ENCODE measurements at regions not wholly inside any gene's neighbourhood (a gene's known extent, or its start where the extent isn't known, plus 50 kb on each side); places are given as distances from the start of the nearest gene placed in this dataset.
"Not testable (repeated sequence)": the region's sequence is repeated elsewhere in the genome, so short reads cannot be mapped to it uniquely, and the experiment has no call there.

DNA sequence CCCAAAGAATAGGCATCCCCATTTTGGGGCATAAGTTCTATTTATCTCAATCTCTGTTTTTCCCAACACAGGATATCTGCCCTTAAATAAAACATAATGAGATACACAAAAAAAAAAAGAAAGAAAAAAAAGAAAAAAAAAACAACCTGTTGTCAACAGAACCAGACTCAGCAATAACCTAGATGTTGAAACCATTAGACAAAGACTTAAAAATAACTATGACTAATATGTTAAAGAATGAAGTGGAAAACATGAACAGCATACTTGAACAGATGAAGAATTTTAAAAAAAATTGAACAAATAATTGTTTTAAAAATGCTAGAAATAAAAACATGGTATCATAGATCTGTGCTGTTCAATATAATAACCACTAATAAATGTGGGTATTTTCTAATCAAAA is 93.4 kb upstream of the RXFP1 start:
- Histone ChIP-seq H3K36me3 (no peaks in the 10 kb centered on the region), H3K9me3 (replicated peaks) (no peaks in the 10 kb centered on the region), H3K27ac (no peak overlapping the region), H3K4me3 (no peak overlapping the region), H3K27me3 (replicated peaks) (no peaks in the 10 kb centered on the region; the same call in none of the 2 replicates), H3K4me1 (replicated peaks) (peaks cover 5% of the 10 kb centered on the region)
- peak in 1 of 2 experiments; percentile 26 for DNase-seq (ENCODE audit: low read depth in 1 of 2, low spot score in 2 of 2)

DNA sequence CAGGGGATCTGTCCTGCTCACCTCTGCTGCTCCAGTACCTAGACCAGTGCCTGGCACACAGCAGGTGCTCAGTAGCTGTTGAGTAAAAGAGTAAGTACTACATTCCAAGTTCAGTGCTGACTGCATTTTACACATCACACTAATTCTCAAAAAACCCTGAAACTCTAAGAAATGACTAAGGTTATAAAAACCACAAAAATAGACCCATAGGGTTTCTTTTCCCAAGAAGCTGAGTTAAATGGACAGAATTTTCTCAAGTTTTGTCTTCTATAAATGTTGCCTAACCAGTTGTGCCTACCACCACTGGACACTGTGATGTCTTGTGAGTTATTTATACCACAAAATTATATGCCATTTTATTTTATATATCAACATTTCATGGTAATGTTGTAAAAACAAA is 78.9 kb upstream of the RXFP1 start:
- no peak overlapping the region for H3K4me3 ChIP-seq
- H3K9me3 ChIP-seq (replicated peaks) = 0 out of 2 replicates have a peak, but pooled peaks cover 4% of the 10 kb centered on the region
- H3K27ac ChIP-seq = no peak overlapping the region
- H3K27me3 ChIP-seq (replicated peaks) = peaks cover 5% of the 10 kb centered on the region; the same call in 1 of the 2 replicates
- H3K36me3 ChIP-seq = no peaks in the 10 kb centered on the region
- DNase-seq (ENCODE audit: low read depth in 1 of 2, low spot score in 2 of 2) = no peak
- no peaks in the 10 kb centered on the region for H3K4me1 ChIP-seq (replicated peaks)

DNA sequence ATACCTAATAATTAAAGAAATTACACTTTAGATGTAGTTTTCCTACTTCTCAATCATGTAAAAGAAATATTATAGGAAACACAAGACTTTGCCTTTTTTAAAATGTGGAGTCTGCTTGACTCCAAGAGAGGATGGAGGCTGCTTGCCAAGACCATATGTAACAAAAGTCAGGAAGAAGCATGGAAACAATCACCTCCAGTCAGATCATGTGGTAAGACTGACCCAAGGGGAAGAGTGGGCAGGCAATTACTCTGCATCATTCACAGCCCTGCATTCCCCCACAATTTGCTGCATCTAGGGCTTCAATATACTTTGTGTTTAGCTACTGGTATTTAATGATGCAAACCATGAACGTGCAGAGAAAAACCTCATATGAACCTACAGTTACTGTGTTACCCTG is 78.0 kb upstream of the RXFP1 start:
- Histone ChIP-seq H3K36me3 (no peaks in the 10 kb centered on the region), H3K4me1 (replicated peaks) (no peaks in the 10 kb centered on the region), H3K9me3 (replicated peaks) (0 out of 2 replicates have a peak, but pooled peaks cover 4% of the 10 kb centered on the region), H3K27ac (no peak overlapping the region), H3K27me3 (replicated peaks) (peaks cover 5% of the 10 kb centered on the region; the same call in 1 of the 2 replicates), H3K4me3 (no peak overlapping the region)
- DNase-seq (ENCODE audit: low read depth in 1 of 2, low spot score in 2 of 2) = no peak

DNA sequence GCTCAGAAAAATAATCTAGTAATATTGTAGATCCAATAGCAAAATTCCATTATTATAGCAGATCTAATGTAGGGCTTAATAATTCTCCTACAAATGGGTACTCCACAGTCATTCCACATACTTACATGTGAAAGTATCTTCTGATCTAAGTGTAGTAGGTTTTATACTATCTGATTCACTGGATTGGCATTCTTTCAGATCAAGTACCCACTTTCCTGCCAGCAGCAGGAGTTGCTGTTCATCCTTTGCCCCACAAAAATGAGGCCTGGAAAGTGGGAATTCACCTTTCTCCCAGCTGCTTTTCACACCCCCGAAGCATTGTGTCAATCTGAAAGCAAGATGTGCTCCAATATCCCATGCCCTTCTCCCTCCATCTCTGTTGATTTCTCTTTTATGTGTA is 77.1 kb upstream of the RXFP1 start:
- no peak overlapping the region for H3K27ac ChIP-seq
- 0 out of 2 replicates have a peak, but pooled peaks cover 2% of the 10 kb centered on the region for H3K9me3 ChIP-seq (replicated peaks)
- no peaks in the 10 kb centered on the region for H3K4me1 ChIP-seq (replicated peaks)
- DNase-seq (ENCODE audit: low read depth in 1 of 2, low spot score in 2 of 2) = no peak
- peaks cover 5% of the 10 kb centered on the region; the same call in 1 of the 2 replicates for H3K27me3 ChIP-seq (replicated peaks)
- no peak overlapping the region for H3K4me3 ChIP-seq
- no peaks in the 10 kb centered on the region for H3K36me3 ChIP-seq

DNA sequence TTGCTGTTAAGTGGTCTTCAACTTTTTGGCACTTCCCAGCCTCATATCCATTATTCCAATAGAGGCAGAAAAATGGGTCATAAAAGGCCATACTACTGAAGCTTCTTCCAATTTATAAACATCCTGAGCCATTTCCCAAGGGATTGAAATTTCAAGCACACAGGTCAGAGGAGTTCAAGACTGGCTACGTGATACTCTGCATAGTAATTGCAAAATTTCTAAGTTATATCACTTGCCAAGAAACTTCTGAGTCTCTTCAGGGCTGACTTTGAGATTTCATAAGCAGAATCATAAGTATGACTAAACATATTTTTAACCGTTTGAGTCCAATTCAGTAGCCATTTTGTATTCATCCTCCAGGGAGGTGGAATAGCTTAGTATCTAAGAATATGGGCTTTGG is 75.6 kb upstream of the RXFP1 start:
- DNase-seq (ENCODE audit: low read depth in 1 of 2, low spot score in 2 of 2) = no peak
- no peak overlapping the region for H3K27ac ChIP-seq
- no peaks in the 10 kb centered on the region for H3K4me1 ChIP-seq (replicated peaks)
- H3K9me3 ChIP-seq (replicated peaks) = no peaks in the 10 kb centered on the region
- peaks cover 5% of the 10 kb centered on the region; the same call in 1 of the 2 replicates for H3K27me3 ChIP-seq (replicated peaks)
- no peak overlapping the region for H3K4me3 ChIP-seq
- H3K36me3 ChIP-seq = no peaks in the 10 kb centered on the region

DNA sequence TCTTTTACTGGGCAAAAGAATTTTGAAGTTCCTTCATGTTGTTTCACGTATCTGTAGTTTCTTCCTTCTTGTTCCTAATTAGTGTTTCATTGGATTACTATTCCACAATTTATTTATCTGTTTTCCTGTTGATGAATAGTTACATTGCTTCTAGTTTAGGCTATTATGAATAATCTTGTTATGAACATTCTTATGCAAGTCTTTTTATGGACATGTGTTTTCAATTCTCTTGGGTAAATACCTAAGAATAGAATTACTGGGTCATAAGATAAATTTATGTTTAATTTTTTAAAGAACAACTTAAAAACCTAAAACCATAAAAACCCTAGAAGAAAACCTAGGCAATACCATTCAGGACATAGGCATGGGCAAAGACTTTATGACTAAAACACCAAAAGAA is 70.9 kb upstream of the RXFP1 start:
- DNase-seq (ENCODE audit: low read depth in 1 of 2, low spot score in 2 of 2) = no peak
- Histone ChIP-seq H3K4me3 (no peak overlapping the region), H3K4me1 (replicated peaks) (no peaks in the 10 kb centered on the region), H3K9me3 (replicated peaks) (no peaks in the 10 kb centered on the region), H3K36me3 (no peaks in the 10 kb centered on the region), H3K27ac (no peak overlapping the region), H3K27me3 (replicated peaks) (0 out of 2 replicates have a peak, but pooled peaks cover 2% of the 10 kb centered on the region)

DNA sequence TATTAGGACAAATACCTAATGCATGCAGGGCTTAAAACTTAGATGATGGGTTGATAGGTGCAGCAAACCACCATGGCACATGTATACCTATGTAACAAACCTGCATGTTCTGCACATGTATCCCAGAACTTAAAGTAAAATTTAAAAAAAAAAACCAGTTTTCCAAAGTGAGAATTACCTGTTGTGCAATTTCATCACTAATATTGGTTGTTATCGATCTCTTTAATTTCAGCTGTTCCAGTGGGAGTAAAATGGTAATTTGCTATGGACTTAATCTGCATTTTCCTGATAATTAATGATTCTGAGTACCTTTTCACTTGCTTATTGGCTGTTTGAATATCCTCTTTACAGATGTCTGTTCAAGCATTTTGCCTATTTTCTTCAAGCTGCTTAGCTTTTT is 69.6 kb upstream of the RXFP1 start:
- not testable (repeated sequence) for H3K4me1 ChIP-seq (replicated peaks); DNase-seq (ENCODE audit: low read depth in 1 of 2, low spot score in 2 of 2); H3K36me3 ChIP-seq; H3K4me3 ChIP-seq; H3K9me3 ChIP-seq (replicated peaks); H3K27ac ChIP-seq; H3K27me3 ChIP-seq (replicated peaks)

DNA sequence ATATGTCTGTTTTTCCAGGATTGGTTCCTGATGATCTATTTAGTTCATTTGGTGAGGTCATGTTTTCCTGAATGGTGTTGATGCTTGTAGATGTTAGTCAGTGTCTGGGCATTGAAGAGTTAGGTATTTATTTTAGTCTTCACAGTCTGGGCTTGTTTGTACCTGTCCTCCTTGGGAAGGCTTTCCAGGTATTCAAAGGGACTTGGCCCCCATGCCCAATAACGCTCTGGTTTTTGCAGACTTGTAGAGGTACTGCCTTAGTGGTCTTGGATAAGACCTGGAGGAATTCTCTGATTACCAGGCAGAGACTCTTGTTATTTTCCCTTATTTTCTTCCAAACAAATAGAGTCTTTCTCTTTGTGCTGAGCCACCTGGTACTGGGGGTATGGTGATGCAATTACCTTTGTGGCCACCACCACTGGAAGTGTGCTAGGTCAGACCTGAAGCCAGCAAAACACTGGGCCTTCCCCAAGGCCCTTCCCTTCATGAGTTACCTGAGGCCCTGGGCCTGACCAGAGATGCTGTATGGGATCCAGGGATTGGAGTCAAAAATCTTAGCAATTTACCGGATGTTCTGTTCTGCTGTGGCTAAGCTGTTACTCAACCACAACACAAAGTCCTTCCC is 63.3 kb upstream of the RXFP1 start:
- Histone ChIP-seq H3K4me3 (no peak overlapping the region), H3K9me3 (replicated peaks) (no peaks in the 10 kb centered on the region), H3K27ac (no peak overlapping the region), H3K4me1 (replicated peaks) (no peaks in the 10 kb centered on the region), H3K36me3 (no peaks in the 10 kb centered on the region), H3K27me3 (replicated peaks) (0 out of 2 replicates have a peak, but pooled peaks cover 2% of the 10 kb centered on the region)
- no peak for DNase-seq (ENCODE audit: low read depth in 1 of 2, low spot score in 2 of 2)

DNA sequence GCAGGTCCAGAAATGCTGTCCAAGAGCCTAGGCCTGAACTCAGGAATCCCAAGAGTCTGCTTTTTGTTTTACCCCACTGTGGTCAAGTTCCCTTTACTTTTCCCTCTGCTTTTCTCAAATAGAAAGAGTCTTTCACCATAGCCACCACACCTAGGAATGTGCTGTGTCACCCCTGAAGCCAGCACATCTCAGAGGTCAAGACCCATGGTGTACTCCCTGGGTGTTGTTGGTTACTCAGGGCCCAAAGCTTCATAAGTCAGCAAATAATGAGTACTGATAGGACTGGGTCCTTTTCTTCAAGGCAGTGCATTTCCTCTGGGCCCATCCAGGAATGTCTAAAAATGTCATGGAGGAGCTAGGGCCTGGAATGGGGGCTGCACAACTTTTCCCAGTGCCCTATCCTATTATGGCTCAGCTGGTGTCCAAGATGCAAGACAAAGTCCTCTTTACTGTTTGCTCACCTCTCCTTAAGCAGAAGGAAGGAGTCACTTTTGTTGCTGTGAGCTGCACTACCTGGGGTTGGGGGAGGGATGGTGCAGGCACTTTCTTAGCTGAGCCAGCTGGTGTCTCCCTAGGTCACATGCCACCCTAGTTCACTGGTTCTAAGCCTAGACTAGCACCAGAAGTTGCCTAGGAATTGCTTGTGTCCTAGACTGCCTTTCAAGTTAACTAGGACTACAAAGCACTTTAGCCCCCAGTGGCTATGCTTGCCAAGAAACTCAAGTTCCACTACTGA is 62.4 kb upstream of the RXFP1 start:
- Histone ChIP-seq H3K36me3 (no peaks in the 10 kb centered on the region), H3K4me3 (no peak overlapping the region), H3K9me3 (replicated peaks) (no peaks in the 10 kb centered on the region), H3K27ac (no peak overlapping the region), H3K4me1 (replicated peaks) (no peaks in the 10 kb centered on the region), H3K27me3 (replicated peaks) (0 out of 2 replicates have a peak, but pooled peaks cover 2% of the 10 kb centered on the region)
- DNase-seq (ENCODE audit: low read depth in 1 of 2, low spot score in 2 of 2) = no peak

DNA sequence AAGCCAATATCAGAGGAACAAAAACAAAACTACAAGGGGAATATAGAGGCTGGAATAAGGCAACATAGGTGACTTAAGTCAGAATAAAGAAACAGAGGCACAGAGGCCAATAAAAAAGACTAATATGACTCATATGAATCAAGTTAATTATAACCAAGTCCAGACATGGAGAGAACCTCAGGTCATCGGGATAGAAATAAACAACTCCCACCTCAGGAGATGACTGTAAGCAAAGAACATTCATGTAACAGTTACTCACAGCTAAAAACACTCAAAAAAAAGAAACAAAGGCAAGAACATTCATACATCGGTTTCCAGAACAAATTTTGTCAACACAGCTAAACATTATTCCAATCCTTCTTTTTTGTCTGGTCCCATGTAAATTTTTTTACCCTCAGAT is 60.3 kb upstream of the RXFP1 start:
- no peak overlapping the region for H3K4me3 ChIP-seq
- DNase-seq (ENCODE audit: low read depth in 1 of 2, low spot score in 2 of 2) = no peak

DNA sequence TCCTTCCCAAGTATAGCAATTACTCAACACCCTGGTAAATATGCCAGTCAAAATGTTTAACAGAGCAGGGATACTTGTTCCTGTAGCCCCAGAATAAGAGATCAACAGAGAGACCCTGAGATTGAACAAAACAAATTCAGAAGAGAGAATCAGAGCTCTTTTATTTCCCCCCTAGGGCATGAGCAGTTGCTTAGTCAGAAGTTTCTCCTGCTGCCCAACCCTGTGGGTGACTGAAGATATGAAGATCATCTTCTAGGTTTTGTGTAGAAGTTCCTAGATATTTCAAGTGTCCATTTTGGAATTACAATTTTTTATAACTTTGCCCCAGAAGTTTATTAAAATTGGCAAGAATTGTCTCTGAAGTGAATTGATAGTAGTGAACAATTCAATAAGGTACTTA is 59.1 kb upstream of the RXFP1 start:
- Histone ChIP-seq H3K27me3 (replicated peaks) (no peaks in the 10 kb centered on the region), H3K4me3 (no peak overlapping the region), H3K36me3 (no peaks in the 10 kb centered on the region), H3K27ac (no peak overlapping the region), H3K9me3 (replicated peaks) (no peaks in the 10 kb centered on the region), H3K4me1 (replicated peaks) (no peaks in the 10 kb centered on the region)
- DNase-seq (ENCODE audit: low read depth in 1 of 2, low spot score in 2 of 2) = no peak

More for the DNA sequence above, 60.3 kb upstream of the RXFP1 start:
- Histone ChIP-seq H3K27ac (no peak overlapping the region), H3K4me1 (replicated peaks) (no peaks in the 10 kb centered on the region), H3K9me3 (replicated peaks) (no peaks in the 10 kb centered on the region), H3K27me3 (replicated peaks) (no peaks in the 10 kb centered on the region), H3K36me3 (no peaks in the 10 kb centered on the region)

Data from SJSA1 (cell line).